SK-MEL-5 (cell line): ENCODE measurements at regions not wholly inside any gene's neighbourhood (a gene's known extent, or its start where the extent isn't known, plus 50 kb on each side); places are given as distances from the start of the nearest gene placed in this dataset.

Experiments
- DNase-seq: peaks from one replicate; pipeline ENCODE4 v3.0.0-alpha.2; 2016; ENCODE audit warnings: low read depth, low spot score
- in situ Hi-C: cut with HindIII; loops from 2 replicates; pipeline ENCODE4 v1.10.0; 2016; ENCODE audit warnings: low sequenced_read_pairs, high pct_unique_total_duplicates, low pct_unique_long_range_greater_than_20kb
- small RNA-seq, 2 experiments: library from RNA; depleted of rRNA; stranded (forward); fragments of <200 nt; gene quantifications; one replicate each; pipeline ENCODE3, GENCODE V24; 2014

GRCh38 chr20:7828437-7828836 lies 111.8 kb downstream of the HAO1 start:
- in situ Hi-C loops, result no loop called here
- DNase-seq, result no peak

GRCh38 chr20:7829031-7829430 lies 111.2 kb downstream of the HAO1 start:
- no peak for DNase-seq
- in situ Hi-C loops, result no loop called here

- DNase-seq, result no peak
- in situ Hi-C loops, result no loop called here
These were observed 110.5 kb downstream of the HAO1 start for GRCh38 chr20:7829776-7830175.

Small RNAs in the stretch of these regions (small RNA-seq; reads per million reads assigned to genes)
- 0 reads per million in 2 experiments for gene MIR8062
- gene RN7SL547P, result 0 reads per million in 2 experiments
